ENCODE measurements at regions not wholly inside any gene's neighbourhood (a gene's known extent, or its start where the extent isn't known, plus 50 kb on each side); places are given as distances from the start of the nearest gene placed in this dataset.

DNA sequence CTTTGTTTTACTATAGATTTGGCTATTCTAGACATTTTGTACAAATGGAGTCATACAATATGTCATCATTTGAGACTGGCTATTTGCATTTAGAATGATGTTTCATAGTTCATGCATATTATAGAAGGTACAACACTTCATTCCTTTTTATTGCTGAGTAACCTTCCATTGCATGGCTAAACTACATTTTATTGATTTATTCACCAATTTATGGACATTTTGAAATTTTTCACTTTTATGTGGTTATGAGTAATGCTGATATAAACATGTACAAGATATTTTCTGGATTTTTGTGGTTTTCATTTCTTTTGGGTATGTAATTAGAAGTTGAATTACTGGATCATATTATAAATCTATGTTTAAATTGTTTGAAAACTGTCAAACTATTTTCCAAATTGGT lies 710.3 kb upstream of the SLITRK5 start:
- FAIRE-seq, result no peak

- no peak for FAIRE-seq
These were observed 696.7 kb upstream of the SLITRK5 start for GRCh38 chr13:86974251-86974994.

DNA sequence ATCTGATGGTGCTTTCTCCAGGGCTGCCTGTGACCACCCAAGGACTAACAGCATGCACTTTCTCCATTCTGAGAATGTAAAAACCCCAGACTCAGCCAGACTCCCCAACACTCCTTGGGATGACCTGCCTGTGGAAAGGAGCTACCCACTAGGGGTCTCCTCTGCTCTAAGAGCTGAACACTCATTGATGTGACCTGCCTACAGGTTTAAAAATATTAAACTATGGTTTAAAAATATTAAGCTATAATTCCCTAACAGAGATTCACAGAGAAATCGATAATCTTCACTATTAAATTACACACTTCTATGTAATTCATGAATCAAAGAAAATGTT lies 696.2 kb upstream of the SLITRK5 start:
- no peak for FAIRE-seq

DNA sequence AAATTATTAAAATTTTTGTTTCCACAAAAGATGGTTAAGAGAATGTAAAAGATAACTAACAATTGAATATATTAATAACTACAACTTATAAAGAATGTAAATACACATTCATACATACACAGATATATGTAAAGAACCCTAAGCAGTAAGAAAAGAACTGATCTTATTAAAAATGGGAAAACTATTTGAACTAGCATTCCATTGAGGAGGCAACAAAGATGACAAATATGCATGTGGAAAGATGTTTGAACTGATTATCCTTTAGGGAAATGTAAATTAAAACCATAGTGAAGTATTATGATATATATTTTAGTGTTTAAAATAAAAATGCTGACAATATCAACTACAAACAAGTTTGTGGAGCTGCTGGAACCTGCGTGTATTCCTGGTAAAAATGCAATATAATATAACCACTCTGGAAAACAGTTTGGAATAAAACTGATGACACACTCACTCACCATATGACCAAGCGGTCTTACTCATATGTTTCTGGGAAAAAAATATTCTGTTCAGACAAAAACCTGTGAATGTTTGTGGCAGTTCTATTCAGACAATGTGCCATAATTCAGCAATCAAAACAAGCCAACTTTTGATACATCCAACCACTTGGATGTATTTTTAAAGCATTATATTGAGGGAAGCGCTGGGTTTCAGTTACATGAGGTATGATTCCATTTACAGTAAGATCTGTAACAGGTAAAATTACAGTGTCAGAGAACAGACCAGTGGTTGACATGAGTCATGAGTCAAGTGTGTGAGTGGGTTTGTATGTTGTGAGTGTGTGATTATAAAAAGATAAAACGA lies 694.4 kb upstream of the SLITRK5 start:
- no peak for FAIRE-seq

- FAIRE-seq, result no peak
These were observed 684.7 kb upstream of the SLITRK5 start for GRCh38 chr13:86986448-86986847.

DNA sequence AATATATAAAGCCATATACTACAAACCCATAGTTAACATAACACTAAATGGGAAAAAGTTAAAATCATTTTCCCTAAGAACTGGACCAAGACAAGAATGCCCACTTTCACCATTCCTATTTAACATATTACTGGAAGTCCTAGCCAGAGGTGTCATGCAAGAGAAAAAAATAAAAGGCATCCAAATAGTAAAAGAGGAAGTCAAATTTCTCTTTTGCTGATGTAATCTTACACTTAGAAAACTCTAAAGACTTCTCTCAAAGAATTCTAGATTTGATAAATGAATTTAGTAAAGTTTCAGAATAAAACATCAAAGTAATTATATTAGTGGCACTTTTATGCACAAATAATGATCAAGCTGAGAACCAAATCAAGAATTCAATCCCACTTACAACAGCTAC lies 678.9 kb upstream of the SLITRK5 start:
- FAIRE-seq, result no peak

DNA sequence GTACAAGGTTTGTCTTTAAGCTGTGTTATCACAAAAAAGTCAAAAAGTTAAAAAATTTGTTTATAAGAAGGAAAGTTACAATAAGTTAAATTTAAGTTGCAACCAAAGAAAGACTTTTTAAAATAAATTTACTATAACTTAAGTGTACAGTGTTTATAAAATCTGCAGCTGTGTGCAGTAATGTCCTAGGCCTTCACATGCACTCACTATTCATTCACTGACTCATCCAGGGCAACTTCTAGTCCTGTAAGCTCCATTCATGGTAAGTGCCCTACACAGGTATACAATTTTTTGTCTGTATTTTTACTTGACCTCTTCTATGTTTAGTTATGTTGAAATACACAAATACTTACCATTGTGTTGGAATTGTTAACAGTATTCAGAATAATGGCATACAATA lies 667.9 kb upstream of the SLITRK5 start:
- no peak for FAIRE-seq

DNA sequence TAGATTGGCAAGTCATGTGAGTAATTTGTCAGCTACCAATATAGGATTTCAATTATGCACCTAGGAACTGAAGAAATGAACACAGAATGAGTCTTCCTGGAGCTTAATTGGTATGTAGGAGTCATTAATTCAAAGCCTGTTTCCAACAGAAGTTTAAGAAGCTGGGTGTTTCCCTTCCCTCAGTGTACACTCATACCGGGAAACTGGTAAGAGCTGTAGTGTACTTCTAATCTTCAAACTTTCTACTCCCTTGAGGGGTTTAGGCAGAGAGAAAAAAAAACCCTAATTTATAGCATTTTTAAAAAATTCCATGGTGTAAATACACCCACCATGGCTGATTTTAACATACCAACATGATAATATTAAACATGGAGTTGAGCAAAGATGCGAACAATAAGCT lies 665.7 kb upstream of the SLITRK5 start:
- FAIRE-seq, result no peak

DNA sequence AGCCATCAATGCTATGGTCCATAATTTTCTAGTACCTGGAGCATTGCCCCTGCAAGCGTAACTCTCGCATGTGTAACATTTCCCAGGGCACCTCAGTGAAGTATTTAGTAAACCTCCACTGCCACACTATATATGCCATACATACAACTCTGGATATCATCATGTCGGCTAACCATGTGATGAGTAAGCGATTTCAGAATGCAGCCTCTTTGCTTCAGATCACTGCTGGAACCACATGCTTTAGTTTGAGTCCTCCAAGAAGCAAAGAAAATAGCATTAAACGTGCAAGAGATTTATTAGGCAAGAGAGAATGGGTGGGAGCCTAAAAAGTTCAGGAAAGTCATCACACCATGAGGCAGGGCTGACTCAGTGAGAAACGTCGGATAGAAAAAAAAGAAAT lies 635.6 kb upstream of the SLITRK5 start:
- no peak for FAIRE-seq

DNA sequence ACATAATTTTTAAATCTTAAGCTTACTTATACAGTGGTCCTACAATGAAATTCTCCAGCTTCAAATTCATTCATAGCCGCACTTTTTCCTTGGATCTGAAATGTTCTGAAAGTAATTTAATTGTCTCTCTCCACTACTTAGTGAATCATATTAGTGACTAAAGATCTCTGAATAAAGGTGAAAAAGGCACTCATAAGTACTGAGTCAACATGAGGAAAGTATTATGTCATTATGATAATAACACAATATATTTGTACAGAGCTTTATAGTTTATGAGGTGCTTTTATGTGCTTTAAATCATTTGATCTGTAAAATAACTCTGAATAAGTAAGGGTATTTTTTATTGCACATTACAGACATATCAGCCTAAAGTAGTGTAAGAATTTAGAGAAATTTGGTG lies 628.2 kb upstream of the SLITRK5 start:
- no peak for FAIRE-seq

GRCh38 chr13:87052731-87053130 lies 618.4 kb upstream of the SLITRK5 start:
- FAIRE-seq, result no peak

DNA sequence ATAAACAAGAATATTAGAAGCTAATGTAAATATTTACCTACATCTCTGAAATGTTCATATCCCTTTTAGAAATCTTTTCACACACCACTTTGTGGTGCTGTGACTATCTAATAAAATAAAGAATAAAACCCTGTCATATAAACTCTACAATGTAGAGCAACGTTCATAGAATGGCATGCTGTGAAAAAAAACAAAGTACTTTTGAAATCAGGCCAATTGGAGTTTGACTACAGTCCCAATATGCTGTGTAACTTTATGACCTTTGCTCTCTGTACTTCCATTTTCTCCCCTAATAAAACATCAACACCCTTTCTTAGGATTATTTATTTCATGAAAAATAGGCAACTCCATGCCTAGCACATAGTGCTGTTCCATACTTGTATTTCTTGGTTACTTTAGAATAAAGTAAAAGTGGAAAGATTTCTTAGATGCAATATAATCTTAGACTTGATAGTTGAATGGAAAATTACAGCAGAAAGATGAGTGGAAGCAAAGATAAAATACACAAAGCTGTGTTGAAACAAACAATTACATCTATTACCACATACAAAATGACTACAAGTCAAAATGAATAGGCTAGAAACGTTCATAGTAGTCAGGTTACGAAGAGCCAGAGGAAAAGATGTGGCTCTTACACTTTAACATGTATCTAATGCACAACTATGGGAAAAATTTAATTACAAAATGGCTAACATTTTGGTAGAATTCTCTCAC lies 613.2 kb upstream of the SLITRK5 start:
- no peak for FAIRE-seq

DNA sequence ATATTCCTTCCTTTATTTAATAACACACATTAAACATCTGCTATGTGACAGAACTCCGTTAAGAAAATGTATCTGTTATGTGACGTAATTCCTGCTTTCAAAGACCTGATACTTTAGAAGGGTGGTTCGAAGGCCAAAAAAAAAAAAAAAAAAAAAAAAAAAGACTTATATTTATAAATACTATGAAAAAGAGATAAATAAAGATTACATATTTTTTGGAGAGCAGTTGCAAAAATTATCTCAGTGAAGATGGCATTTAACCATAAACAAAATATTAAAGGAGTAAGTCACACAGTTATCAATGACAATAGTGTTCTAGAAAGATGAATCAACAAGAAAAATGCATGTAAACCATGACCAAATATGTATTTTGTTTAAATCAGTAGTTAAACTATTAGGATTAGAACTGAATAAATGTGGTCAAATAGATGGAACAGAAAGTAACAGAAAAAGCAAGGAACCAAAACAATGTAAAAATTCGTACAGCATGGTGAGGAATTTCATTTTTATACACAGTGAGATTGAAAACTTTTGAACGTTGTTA lies 612.3 kb upstream of the SLITRK5 start:
- FAIRE-seq, result no peak

GRCh38 chr13:87078947-87079795 lies 592.0 kb upstream of the SLITRK5 start:
- FAIRE-seq, result no peak

GRCh38 chr13:87080100-87080779 lies 590.9 kb upstream of the SLITRK5 start:
- no peak for FAIRE-seq

- no peak for FAIRE-seq
These were observed 587.0 kb upstream of the SLITRK5 start for GRCh38 chr13:87084192-87084591.

GRCh38 chr13:87087741-87088140 lies 583.4 kb upstream of the SLITRK5 start:
- FAIRE-seq, result no peak

DNA sequence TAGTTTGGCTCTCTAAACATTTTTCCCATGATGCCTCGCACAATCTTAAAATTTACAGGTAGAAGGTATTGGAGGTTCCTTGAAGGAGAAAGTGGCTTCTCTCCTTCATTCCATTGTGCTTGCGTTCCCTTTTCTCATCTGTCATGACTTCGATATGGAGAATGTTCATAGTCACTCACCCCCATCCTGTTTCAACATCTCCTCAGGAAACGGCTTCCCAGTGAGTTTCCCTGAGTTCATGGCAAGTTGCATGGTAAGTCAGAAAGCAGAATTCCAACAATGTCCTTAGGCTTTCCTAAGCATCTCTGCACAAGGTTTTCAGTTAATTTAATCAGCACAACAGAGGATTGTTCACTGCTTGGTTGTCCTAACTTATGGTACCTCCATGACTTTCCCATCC lies 581.8 kb upstream of the SLITRK5 start:
- FAIRE-seq, result no peak

- no peak for FAIRE-seq
These were observed 577.8 kb upstream of the SLITRK5 start for GRCh38 chr13:87093399-87093798.

GRCh38 chr13:87094646-87095045 lies 576.5 kb upstream of the SLITRK5 start:
- no peak for FAIRE-seq

DNA sequence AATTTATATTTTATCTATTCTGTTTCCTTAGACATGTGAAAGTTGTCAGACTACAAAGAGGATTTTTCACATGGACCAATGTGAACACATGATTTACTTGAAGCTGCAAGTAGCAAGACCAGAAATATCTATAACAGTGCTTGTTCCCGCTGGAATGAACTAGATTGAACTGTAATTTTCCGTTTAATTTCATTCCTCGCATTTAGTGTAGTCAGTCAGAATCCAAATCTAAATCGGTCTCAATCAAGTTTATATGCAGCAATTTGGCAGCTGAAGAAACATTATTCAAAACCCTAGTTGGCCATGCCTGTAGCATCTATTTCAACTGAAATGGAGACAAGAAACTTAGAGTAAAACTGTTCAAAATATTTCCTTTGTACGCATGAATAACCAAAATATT lies 570.7 kb upstream of the SLITRK5 start:
- FAIRE-seq, result no peak

DNA sequence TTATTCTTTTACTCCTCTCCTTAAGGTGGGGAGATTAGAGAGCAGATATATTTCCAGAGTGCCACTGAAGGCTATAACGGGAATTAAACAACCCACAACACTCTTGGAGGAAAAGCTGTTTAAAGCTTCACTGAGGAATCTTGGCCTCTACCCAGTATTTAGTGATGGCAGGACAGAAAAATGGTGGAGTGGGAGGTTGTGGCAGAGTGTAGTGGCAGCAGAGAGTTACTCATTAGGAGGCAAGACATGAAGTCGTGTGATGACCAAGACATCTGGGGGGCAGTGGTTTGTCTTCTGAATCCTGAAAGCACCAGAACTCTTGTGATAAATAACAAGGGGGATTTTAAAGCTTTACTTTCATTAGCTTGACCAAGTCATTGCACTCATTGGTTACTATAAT lies 563.5 kb upstream of the SLITRK5 start:
- no peak for FAIRE-seq
